DMS 273 (cell line): ENCODE measurements at regions not wholly inside any gene's neighbourhood (a gene's known extent, or its start where the extent isn't known, plus 50 kb on each side); places are given as distances from the start of the nearest gene placed in this dataset.
A peak's percentile ranks its signal among the peaks of the same experiment; 100 is the strongest.

Experiments
- DNase-seq: peaks from one replicate; lab custom pipeline; 2025; ENCODE audit not compliant: unreplicated experiment; lab: John Stamatoyannopoulos, UW

GRCh38 chr2:15733867-15734673, 142.4 kb downstream of the DDX1 start:
- DNase-seq, result peak; percentile 7

GRCh38 chr2:15734674-15735483, 143.2 kb downstream of the DDX1 start:
- DNase-seq, result no peak

GRCh38 chr2:15735484-15736326, 144.0 kb downstream of the DDX1 start:
- DNase-seq, result no peak

GRCh38 chr2:15736396-15737180, 144.9 kb downstream of the DDX1 start:
- no peak for DNase-seq

GRCh38 chr2:15737314-15738224, 145.9 kb downstream of the DDX1 start:
- DNase-seq, result no peak

GRCh38 chr2:15738225-15738546, 146.5 kb downstream of the DDX1 start:
- DNase-seq, result no peak

- DNase-seq, result no peak
Measured at GRCh38 chr2:15738943-15739342, 147.3 kb downstream of the DDX1 start.

- no peak for DNase-seq
Measured at GRCh38 chr2:15744820-15745219, 153.2 kb downstream of the DDX1 start.

- no peak for DNase-seq
Measured at GRCh38 chr2:15745350-15745749, 153.7 kb downstream of the DDX1 start.

- DNase-seq, result no peak
Measured at GRCh38 chr2:15745907-15746702, 154.4 kb downstream of the DDX1 start.

GRCh38 chr2:15746703-15747550, 155.3 kb downstream of the DDX1 start:
- DNase-seq, result no peak

- DNase-seq, result no peak
Measured at GRCh38 chr2:15747603-15748471, 156.2 kb downstream of the DDX1 start.

- DNase-seq, result peak; percentile 53
Measured at GRCh38 chr2:15748736-15749323, 157.2 kb downstream of the DDX1 start.

GRCh38 chr2:15749460-15750432, 158.1 kb downstream of the DDX1 start:
- no peak for DNase-seq

- no peak for DNase-seq
Measured at GRCh38 chr2:15750433-15750814, 158.8 kb downstream of the DDX1 start.
